NT2/D1 (cell line): ENCODE measurements at regions not wholly inside any gene's neighbourhood (a gene's known extent, or its start where the extent isn't known, plus 50 kb on each side); places are given as distances from the start of the nearest gene placed in this dataset.

Experiments used
- SUZ12 ChIP-seq: IDR thresholded peaks from 2 replicates; pipeline ENCODE4 v1.6.1; 2011; ENCODE audit not compliant: insufficient read length, insufficient read depth; ENCODE audit errors: extremely low read depth
- YY1 ChIP-seq: IDR thresholded peaks from 2 replicates; pipeline ENCODE4 v1.6.1; 2011; ENCODE audit not compliant: insufficient read length, insufficient read depth

- TF ChIP-seq YY1, result no peak
- TF ChIP-seq SUZ12, result no peak
These were observed 50.1 kb upstream of the STT3B start for GRCh38 chr3:31482493-31483200.
